Ishikawa (cell line): ENCODE measurements at regions not wholly inside any gene's neighbourhood (a gene's known extent, or its start where the extent isn't known, plus 50 kb on each side); places are given as distances from the start of the nearest gene placed in this dataset.

Source experiments
- MAX ChIP-seq: IDR thresholded peaks from 2 replicates; pipeline ENCODE4 v1.6.1; 2012
- RAD21 ChIP-seq: IDR thresholded peaks from 2 replicates; pipeline ENCODE4 v1.6.1; 2012; ENCODE audit warnings: low read depth

- TF ChIP-seq MAX = no peak
- no peak for TF ChIP-seq RAD21
These were observed 182.7 kb downstream of the ADAMTS15 start for GRCh38 chr11:130631119-130631518.
